ENCODE measurements at regions not wholly inside any gene's neighbourhood (a gene's known extent, or its start where the extent isn't known, plus 50 kb on each side); places are given as distances from the start of the nearest gene placed in this dataset.

DNA sequence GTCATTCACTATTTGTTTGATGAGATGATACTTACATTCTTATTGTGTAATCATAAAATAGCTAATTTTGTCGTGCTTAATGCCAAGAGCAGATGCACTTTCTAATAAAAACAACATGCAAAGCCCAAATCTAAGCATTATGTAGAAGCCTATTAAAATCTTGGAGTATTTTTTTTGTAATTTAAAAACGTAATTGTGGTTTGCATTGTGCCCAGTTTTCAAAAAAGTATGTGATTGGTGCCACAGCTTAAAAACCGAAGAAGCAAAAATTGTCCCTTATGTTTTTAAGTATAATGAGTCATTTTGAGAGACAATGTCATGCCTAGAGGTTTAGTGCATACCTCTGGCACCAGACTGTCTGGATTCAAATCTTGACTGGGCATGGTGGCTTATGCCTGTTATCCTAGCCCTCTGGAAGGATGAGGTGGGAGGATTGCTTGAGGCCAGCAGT, 464.8 kb upstream of the RGS6 start:
- no peak for DNase-seq (ENCODE audit: low spot score)

DNA sequence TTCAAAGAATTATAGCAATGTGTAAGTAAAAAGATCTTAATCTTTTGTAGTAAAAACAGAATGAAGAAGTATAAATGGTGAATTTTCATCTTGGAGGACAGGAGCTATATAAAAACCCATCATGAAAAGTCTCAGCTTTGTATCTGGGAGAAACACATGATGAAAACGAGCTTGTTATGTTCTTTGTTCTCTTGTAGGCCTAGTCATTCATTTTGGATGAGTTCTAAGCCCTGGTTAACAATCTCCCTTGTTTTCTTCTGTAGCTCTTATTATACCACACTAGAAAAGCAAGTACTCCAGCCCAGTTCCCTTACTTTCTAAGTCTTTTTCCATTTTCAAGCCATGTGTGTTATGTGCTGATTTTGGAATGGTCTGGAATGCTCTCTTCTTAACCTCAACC, 463.5 kb upstream of the RGS6 start:
- no peak for DNase-seq (ENCODE audit: low spot score)

DNA sequence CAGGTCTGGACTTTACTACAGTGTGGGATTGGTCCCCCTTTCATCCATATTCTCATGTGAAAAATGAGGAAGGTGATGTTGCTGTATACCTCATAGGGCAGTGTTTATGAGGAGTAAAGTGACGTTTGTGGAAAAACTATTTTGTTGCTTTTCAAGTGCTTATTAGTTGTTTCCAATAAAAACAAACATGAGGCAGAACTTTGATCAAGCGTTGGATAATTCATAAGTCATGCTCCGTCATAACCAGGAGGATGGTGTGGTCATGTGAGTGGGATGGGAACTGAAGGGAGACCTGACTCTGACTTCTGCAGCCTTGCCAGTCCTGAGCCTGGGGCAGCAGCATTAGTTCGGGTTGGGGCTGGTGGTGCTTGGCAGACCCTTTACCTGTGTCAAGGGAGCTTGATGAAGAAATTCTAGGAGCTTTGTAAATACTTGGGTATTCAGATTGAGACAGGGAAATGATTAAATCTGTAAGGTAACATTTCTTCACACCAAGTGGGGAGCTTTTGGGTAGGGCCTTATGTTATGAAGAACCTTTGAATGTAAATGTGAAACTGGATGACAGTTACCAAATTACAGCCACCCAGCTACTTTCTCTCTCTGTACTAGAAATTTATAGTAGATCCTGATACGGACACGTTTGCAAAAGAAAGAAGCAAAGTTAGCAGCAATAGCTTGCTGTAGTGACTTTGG, 462.4 kb upstream of the RGS6 start:
- no peak for DNase-seq (ENCODE audit: low spot score)

DNA sequence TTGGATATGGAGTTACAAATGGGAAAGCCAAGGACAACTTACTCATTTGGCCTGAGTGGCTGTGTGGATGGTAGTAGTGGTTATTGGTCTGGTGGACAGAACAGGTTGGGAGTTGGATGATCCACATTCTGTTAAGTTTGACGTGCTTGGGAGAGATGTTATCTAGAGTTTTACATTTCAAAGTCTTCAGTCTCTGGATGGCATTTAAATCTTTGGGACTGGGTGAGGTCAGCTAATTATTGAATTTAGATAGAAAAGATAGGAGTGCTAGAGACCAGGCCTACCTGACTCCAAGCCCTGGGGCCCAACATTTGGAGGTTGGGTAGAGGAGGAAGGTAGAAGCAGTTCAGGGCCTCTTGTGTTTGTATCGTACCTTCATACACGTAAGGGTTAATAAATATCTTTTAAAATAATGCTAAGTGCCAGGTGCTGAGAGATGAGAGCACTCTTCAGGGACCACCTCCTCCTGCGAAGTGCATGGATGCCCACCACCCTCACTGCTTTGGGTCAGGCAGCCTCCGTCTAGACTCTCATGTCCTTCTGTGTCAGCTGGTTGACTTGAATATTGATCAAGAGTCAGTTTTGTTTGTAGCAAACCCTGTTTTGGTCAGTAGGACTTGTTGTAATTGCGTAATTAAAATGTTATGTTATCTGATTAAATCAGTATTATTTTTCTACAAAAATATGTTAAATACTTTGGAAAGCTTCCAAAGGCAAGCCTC, 460.4 kb upstream of the RGS6 start:
- DNase-seq (ENCODE audit: low spot score) = no peak

DNA sequence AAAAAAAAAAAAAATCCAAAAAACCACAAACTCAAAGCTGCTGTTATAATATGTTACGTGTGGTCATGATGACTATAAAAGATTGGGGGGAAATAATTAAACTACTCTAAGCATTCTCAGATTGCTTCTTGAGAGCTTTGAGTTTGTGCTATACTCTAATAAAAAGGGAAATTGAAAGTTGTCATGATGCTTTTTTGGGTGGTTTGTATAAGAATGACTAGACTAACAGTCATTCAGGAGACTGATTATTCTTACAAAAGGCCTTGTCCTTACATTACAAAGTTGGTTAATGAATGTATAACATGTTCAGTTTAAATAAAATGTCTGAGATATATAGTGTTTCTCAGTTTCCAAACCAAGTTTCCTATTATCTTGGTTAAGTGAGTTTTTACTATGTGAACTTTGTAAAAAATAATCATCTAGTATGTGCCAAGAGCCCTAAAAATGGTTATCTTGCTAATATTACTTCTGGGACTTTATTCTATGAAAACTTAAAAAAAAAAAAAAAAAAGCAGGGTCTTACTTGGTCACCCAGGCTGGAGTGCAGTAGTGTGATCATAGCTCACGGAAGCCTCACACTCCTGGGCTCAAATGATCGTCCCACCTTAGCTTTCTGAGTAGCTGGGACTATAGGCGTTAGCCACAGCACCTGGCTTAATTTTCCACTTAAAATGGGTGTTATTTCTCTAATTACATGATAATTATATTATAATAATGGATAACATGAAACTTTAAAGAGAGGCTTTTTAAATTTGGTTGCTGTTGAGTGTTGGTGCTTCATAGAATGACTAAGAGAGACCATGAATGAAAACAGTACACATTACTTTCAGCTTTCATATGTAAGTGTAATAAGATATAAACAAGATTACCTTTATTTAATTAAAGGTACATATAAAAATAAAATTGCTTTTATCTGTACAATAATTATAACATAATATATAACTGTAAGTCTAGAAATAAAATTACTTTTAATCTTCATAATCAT, 459.6 kb upstream of the RGS6 start:
- DNase-seq (ENCODE audit: low spot score) = no peak

DNA sequence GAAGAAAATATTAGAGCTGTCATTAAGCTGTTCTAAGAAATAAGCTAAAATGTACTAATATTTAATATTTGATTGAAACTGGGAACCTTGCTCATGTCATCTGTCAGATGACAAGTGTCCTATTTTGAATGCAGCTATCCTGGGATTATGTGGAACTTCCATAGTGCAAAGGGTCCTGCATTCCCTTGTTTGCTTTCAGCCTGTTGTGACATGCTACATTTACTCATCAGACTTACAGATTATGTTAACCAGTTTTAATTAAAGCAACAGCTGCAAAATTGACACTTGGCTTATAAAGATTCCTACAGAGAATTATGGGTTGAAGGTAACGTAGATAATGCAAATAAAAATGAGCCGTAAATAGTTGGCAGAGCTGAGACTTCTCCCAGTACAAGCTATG, 458.4 kb upstream of the RGS6 start:
- no peak for DNase-seq (ENCODE audit: low spot score)

DNA sequence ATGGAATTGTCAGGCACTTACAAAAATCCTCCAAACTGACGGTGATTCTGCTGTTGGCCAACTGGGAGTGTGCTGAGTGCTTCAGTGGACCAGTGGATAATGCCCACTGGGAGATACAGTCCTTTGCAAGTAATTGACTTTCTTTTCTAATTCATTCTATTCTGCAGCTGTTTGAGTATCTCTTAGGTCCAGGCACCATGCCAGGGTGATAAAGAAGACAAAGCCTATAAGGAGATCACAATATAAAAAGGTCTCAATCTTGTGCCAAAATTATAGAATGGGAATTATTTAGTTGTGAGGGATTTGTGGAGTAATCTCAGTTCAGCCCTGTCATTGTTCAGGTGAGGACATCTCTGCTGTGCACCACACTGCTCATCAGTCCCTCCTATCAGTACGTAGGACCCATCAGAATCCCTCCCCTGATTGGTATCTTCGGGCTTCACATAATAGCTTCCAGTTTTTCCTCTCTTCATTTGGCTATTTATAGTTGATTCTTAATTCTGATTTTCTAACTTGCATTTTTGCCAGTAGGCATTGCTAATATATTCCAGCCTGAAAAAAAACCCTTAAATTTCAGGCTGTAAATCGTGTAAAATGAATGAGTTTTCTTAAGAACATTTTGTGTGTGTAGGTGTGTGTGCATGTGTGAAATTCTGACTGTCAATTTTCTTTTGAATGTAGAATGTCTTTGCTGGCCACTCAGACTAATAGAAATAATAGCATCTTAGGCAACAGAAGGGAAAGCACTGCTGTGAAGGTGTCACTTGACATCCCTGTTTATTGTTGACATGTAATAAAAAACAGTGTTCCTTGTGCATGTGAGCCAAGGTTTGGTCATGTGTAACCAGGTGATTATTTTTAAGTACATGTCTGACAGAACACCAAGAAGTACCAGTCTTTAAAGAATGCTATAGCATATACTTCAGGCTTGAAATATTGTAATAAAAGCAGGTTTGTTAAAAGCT, 457.6 kb upstream of the RGS6 start:
- no peak for DNase-seq (ENCODE audit: low spot score)

DNA sequence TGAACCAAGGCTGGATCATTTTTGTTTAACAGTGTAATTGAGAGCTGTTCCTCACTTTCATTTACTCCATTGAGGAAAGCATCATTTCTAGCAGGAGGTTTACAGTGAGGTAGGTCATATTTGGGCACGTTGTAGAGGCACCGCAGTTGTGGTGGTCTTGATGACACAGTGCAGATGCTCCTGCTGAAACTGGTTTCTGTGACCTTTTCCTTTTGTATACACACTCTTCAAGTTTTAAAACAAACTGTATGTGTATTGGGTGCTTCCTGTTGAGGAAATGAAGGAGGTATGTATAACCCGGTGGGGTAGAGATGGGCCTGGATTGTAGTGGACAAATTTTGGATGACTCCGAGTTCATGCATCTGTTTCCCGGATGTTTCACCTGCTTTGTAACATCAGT, 456.3 kb upstream of the RGS6 start:
- no peak for DNase-seq (ENCODE audit: low spot score)

DNA sequence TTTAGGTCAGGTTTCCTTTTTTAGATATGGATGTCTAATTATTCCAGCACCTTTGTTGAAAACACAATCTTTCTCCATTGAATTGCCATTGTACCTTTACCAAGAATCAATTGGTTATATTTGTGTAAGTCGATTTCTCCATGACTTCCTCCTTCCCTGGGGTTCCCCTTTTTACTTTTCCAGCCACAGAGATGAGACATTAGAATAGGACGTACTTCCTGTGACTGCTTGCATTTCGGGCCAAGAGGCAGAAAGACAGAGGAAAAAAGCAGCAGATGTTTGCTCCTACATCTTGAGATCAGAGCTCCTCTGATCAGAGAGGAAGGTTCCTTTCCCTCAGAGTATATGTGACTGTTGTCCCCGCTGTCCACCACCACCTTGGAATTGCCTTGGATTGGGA, 453.7 kb upstream of the RGS6 start:
- no peak for DNase-seq (ENCODE audit: low spot score)

DNA sequence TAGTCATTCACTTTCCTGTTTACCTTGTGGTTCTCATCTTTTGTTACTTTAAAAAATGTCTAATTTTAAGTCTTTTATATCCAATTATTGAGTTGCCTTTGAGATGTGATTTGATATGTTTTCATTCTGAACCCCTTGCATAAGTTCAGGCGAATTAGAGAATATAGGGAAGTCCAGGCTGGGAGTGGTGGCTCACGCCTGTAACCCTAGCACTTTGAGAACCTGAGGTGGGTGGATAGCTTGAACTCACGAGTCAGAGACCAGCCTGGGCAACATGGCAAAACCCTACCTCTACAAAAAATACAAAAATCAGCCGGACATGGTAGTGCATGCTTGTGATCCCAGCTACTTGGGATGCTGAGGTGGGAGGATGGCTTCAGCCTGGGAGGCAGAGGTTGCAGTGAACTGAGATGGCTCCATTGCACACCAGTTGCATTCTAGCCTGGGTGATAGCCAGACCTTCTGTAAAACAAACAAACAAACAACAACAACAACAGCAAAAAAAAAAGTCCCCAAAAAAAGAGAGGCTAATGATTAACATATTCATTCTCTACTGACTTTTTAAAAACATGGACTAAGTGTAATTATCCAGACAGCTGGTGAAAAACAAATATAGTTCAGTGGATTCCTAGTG, 451.1 kb upstream of the RGS6 start:
- DNase-seq (ENCODE audit: low spot score) = no peak

DNA sequence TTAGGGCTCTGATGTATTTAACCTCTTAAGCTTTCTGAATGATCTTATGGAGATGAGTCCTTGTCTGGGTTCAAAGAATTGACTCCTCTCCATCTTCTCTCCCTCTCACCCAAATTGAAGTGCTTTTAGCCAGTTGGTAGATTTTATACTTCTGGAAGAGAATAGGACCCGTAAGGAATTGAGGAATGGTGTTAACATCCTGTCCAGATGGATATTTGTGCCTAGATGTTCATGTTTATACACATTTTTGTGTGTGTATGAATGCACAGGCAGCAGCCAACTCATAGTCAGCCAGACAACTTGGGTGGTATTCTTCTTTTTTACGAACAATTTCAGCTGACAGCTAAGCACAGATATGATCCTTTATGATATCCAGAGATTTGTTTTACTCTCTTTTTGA, 449.6 kb upstream of the RGS6 start:
- no peak for DNase-seq (ENCODE audit: low spot score)

DNA sequence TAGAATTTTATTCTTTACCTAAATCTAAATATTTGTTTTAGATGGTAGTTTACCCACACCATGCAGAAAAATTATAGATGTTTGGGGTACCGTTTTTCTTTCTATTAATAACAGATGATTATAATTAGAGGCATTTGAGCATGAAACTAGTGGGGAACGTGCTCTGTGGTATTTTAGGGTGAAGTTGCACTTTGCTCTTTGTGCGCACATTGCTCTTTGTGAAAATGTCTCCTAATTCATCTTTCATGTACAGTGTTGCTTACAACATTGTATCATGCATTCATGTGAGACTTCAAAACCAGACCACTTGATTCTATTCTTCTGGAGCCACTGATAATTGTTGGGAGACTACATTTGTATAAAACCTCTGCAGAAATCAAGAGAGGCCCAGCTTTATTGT, 449.1 kb upstream of the RGS6 start:
- no peak for DNase-seq (ENCODE audit: low spot score)

DNA sequence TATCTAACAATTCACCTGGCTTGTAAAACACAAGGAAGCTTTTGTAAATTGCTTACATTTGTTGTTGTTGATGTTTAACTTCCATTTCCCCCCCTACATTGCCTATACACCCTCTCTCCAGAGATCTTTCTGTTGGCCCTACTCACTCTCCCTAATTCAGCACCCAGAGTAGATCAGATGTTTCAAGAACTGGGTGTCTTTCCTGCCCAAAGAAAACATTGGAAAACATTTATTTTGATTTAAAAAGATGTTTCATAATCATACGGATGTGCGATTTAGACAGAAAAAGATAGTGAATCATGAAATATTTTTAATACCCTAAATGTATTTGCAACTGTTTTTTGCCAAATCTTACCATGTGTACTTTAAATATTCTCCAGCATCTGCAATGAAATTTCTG, 446.4 kb upstream of the RGS6 start:
- no peak for DNase-seq (ENCODE audit: low spot score)

DNA sequence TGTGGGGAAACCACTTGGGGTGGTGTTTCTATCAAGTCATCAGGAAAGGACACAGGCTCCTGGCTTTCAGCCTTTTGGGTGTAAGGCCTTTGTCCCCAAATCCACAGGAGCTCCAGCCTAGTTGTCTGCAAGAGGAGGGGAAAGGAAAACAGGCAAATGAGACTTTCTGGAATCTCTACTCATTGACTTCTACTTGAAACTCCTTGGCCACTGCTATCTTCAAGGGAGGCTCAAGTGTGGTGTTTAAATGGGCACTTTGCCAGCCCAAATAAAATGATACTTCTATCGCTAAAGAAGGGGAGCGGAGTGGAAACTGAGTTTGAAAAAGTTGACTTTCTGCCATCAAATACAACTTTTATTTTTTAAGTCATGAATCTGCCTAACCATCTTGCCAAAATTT, 445.9 kb upstream of the RGS6 start:
- no peak for DNase-seq (ENCODE audit: low spot score)

DNA sequence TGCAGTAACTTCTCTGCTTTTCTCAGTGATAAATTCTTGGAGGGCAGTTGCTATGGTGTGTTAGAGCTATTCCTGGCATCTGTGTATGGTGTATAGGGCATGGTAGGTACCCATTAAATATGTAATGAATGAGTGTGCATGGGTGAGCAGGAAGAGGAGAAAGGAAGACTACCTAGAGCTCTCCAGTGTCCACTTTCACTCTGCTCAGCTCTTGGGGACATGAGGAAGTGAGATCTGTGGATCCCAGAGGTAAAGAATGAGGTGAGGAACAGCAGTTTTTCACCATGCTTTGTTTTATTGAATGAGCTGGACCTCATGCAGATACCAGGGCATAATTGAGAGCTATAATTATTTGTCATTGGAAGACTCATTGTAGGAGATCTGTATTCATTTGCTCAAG, 444.8 kb upstream of the RGS6 start:
- DNase-seq (ENCODE audit: low spot score) = no peak

DNA sequence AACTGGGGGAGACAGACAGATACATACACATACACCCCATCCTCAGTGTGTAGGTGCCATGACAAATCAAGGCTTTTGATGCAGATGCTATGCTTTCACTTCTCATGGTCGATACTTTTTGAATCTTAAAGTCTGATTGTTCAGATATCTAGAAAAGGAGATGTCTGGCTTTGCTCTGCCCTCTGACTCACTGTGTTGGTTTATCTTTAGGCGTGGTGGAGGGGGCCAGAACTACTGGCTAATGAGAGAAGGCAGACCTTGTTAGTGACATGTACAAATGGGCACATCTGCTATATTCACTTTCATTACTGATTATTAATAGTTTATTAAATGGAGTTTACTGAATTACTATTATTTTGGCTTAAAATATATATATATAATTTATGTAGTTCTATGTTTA, 444.3 kb upstream of the RGS6 start:
- no peak for DNase-seq (ENCODE audit: low spot score)

DNA sequence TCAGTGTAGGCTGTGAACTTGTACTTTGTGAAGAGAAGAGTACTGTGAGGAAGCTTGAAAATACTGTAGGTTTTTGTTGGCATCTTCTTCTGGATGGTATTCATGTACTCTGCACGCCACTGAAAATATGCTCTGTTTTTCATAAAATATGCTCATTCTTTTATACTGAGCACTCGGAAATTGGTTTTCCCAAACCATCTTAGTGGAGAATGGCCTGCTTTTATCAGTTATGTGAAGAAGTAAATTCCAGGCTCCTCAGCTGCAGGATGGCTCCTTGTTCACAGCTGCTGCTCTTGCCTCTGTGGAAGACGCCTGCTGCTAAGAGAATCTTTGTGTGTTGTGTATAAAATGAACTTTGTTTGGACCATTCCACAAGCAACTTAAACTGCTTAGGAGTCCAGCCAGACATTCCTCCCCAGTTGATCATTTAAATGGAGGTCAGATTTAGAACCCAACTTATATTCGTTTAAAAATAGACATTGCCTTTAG, 443.5 kb upstream of the RGS6 start:
- peak; percentile 41 for DNase-seq (ENCODE audit: low spot score)

DNA sequence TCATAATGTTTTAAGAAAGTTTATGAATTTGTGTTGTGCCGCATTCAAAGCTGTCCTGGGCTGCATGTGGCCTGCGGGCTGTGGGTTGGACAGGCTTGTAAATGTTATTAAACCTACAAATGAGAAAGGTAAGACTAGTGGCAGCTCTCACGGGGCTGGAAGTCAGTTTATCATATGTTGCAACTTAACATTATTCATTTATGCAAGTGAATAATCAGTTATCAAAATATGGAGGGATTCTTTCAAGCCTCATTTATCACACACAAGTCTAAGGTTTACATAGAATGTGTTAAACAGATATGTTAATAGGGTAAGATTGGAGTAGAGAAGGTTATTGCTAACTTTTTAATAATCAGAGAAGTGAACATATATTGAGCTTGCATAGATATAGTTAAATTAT, 442.5 kb upstream of the RGS6 start:
- DNase-seq (ENCODE audit: low spot score) = no peak

DNA sequence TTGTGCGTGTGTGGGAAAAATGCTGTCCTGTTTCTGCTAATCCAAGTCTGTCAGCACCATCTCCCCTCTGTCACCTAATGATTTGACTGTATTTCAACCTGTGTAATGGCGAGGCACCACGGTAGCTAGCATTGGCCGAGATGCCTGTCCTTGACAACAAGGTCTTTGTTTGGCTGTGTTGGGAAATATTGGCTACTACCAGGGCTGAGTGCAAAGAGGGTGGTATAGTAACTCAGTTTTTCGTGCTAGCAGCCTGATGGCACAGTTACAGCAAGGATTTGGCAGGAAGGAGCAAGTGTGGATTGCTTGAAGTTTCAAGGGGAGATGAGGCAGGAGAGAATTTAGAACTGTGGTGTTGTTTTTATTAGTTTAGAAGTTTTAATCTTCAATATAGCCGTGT, 440.3 kb upstream of the RGS6 start:
- DNase-seq (ENCODE audit: low spot score) = no peak

DNA sequence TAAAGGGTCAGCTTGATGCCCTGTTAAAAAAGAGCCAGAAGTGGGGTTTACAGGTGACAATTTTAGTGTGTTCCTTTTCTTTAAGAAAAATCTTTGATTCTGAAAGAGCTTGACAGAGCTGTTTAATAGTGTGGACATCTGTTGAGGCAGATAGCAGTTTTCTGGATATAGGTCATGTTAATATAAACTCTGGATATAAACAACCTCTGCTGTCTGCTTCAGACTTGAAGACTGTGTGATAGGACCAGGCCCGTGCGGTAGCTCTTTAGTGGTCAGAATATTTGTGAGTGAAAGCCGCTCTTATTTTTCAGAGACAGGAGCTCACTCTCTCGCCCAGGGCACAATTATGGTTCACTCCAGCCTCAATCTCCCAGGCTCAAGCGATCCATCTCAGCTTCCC, 439.9 kb upstream of the RGS6 start:
- no peak for DNase-seq (ENCODE audit: low spot score)

DNA sequence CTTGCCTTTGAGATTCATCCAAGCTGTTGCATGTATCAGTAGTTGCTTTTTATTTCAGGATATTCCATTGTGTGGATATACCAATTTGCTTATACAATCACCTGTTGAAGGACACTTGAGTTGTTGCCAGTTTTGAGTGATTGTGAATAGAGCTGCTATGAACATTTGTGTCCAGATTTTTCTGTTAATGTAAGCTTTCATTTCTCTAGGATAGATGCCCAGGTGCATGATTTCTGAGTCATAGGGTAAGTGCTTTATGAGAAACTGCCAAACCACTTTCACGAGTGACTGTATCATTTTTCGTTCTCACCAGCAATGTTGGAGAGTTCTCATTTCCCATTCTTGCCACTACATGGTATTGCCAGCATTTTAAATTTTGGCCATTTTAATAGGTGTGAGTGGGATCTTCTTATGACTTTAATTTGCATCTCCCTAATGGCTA, 434.6 kb upstream of the RGS6 start:
- DNase-seq (ENCODE audit: low spot score) = no peak

Measured in AG08396 (cell line).